ENCODE measurements at regions not wholly inside any gene's neighbourhood (a gene's known extent, or its start where the extent isn't known, plus 50 kb on each side); places are given as distances from the start of the nearest gene placed in this dataset.

- H3K4me1 ChIP-seq, result no peaks in the 10 kb centered on the region
- no peaks in the 10 kb centered on the region for H3K36me3 ChIP-seq
- no peak overlapping the region for H3K4me3 ChIP-seq
- H3K27ac ChIP-seq, result no peak overlapping the region
- H3K9me3 ChIP-seq, result peaks cover 0 to 3% (median 0%) of the 10 kb centered on the region in 4 donors
- WGBS, 2 donors, result 70 to 80% methylated on average over 2 of the region's 2 CpGs
- no peak for DNase-seq
- TF ChIP-seq POLR2AphosphoS5 (IDR thresholded peaks at IDR 0.05), result no peak
- no peak for TF ChIP-seq EP300 (IDR thresholded peaks at IDR 0.05)
- TF ChIP-seq, protein P1, sequence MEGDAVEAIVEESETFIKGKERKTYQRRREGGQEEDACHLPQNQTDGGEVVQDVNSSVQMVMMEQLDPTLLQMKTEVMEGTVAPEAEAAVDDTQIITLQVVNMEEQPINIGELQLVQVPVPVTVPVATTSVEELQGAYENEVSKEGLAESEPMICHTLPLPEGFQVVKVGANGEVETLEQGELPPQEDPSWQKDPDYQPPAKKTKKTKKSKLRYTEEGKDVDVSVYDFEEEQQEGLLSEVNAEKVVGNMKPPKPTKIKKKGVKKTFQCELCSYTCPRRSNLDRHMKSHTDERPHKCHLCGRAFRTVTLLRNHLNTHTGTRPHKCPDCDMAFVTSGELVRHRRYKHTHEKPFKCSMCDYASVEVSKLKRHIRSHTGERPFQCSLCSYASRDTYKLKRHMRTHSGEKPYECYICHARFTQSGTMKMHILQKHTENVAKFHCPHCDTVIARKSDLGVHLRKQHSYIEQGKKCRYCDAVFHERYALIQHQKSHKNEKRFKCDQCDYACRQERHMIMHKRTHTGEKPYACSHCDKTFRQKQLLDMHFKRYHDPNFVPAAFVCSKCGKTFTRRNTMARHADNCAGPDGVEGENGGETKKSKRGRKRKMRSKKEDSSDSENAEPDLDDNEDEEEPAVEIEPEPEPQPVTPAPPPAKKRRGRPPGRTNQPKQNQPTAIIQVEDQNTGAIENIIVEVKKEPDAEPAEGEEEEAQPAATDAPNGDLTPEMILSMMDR (IDR thresholded peaks at IDR 0.05), result no peak
- TF ChIP-seq POLR2A (IDR thresholded peaks at IDR 0.05), result no peak
- intact Hi-C loops (cut with DNase I), result no loop called here
- no peaks in the 10 kb centered on the region for H3K27me3 ChIP-seq
These were observed 456.9 kb upstream of the ID4 start for GRCh38 chr6:19380293-19380692.

- H3K27me3 ChIP-seq, result no peaks in the 10 kb centered on the region
- H3K4me3 ChIP-seq, result no peak overlapping the region
- H3K9me3 ChIP-seq, result peaks cover 0 to 3% (median 0%) of the 10 kb centered on the region in 4 donors
- H3K4me1 ChIP-seq, result no peaks in the 10 kb centered on the region
- TF ChIP-seq POLR2AphosphoS5 (IDR thresholded peaks at IDR 0.05) (no peak), POLR2A (IDR thresholded peaks at IDR 0.05) (no peak), EP300 (IDR thresholded peaks at IDR 0.05) (no peak)
- TF ChIP-seq, protein P1 (IDR thresholded peaks at IDR 0.05), result no peak
- intact Hi-C loops (cut with DNase I), result no loop called here
- no peaks in the 10 kb centered on the region for H3K36me3 ChIP-seq
- 26 to 57% methylated on average over 3 of the region's 3 CpGs for WGBS, 2 donors
- H3K27ac ChIP-seq, result no peak overlapping the region
- no peak for DNase-seq
These were observed 454.5 kb upstream of the ID4 start for GRCh38 chr6:19382676-19383075.

- no peak overlapping the region for H3K4me3 ChIP-seq
- intact Hi-C loops (cut with DNase I), result no loop called here
- H3K9me3 ChIP-seq, result no peaks in the 10 kb centered on the region
- H3K27ac ChIP-seq, result no peak overlapping the region
- no peaks in the 10 kb centered on the region for H3K36me3 ChIP-seq
- TF ChIP-seq, protein P1 (IDR thresholded peaks at IDR 0.05), result no peak
- TF ChIP-seq POLR2A (IDR thresholded peaks at IDR 0.05) (no peak), EP300 (IDR thresholded peaks at IDR 0.05) (no peak), POLR2AphosphoS5 (IDR thresholded peaks at IDR 0.05) (no peak)
- no peaks in the 10 kb centered on the region for H3K27me3 ChIP-seq
- DNase-seq, result no peak
- no peaks in the 10 kb centered on the region for H3K4me1 ChIP-seq
- 70 to 85% methylated on average over 2 of the region's 2 CpGs for WGBS, 2 donors
These were observed 445.2 kb upstream of the ID4 start for GRCh38 chr6:19391926-19392325.

GRCh38 chr6:19394051-19394450 lies 443.1 kb upstream of the ID4 start:
- TF ChIP-seq, protein P1 (IDR thresholded peaks at IDR 0.05), result no peak
- no peak for TF ChIP-seq EP300 (IDR thresholded peaks at IDR 0.05)
- TF ChIP-seq POLR2AphosphoS5 (IDR thresholded peaks at IDR 0.05), result no peak
- no peak for TF ChIP-seq POLR2A (IDR thresholded peaks at IDR 0.05)
- H3K9me3 ChIP-seq, result no peaks in the 10 kb centered on the region
- WGBS, 2 donors, result 22 to 60% methylated on average over 3 of the region's 3 CpGs
- H3K36me3 ChIP-seq, result no peaks in the 10 kb centered on the region
- DNase-seq, result no peak
- no peak overlapping the region for H3K27ac ChIP-seq
- H3K4me3 ChIP-seq, result no peak overlapping the region
- H3K27me3 ChIP-seq, result no peaks in the 10 kb centered on the region
- H3K4me1 ChIP-seq, result no peaks in the 10 kb centered on the region
- intact Hi-C loops (cut with DNase I), result no loop called here

- intact Hi-C loops (cut with DNase I), result no loop called here
- peaks cover 0 to 5% (median 0%) of the 10 kb centered on the region in 4 donors for H3K4me1 ChIP-seq
- H3K4me3 ChIP-seq, result no peak overlapping the region
- no peak overlapping the region for H3K27ac ChIP-seq
- no peak for TF ChIP-seq EP300 (IDR thresholded peaks at IDR 0.05)
- TF ChIP-seq, protein P1 (IDR thresholded peaks at IDR 0.05), result no peak
- no peak for TF ChIP-seq POLR2AphosphoS5 (IDR thresholded peaks at IDR 0.05)
- TF ChIP-seq POLR2A (IDR thresholded peaks at IDR 0.05), result no peak
- no peaks in the 10 kb centered on the region for H3K27me3 ChIP-seq
- H3K9me3 ChIP-seq, result no peaks in the 10 kb centered on the region
- WGBS, 2 donors, result 84 to 86% methylated on average over 4 of the region's 4 CpGs
- DNase-seq, result no peak
- H3K36me3 ChIP-seq, result no peaks in the 10 kb centered on the region
These were observed 442.5 kb upstream of the ID4 start for GRCh38 chr6:19394687-19395086.

Data from sigmoid colon (tissue), 6 donors.